ENCODE measurements at regions not wholly inside any gene's neighbourhood (a gene's known extent, or its start where the extent isn't known, plus 50 kb on each side); places are given as distances from the start of the nearest gene placed in this dataset.
A peak's percentile ranks its signal among the peaks of the same experiment; 100 is the strongest.

- peak; percentile 18 to 31 for DNase-seq (ENCODE audit: low read depth in 2 of 2)
Observed at GRCh38 chr10:77710759-77711682, 73.4 kb upstream of the KCNMA1 start.

GRCh38 chr10:77710081-77710551 is 72.5 kb upstream of the KCNMA1 start:
- no peak for DNase-seq (ENCODE audit: low read depth in 2 of 2)

- DNase-seq (ENCODE audit: low read depth in 2 of 2) = no peak
Observed at GRCh38 chr10:77707570-77707969, 70.0 kb upstream of the KCNMA1 start.

GRCh38 chr10:77702166-77702565 is 64.6 kb upstream of the KCNMA1 start:
- DNase-seq (ENCODE audit: low read depth in 2 of 2) = no peak

GRCh38 chr10:77700086-77700485 is 62.5 kb upstream of the KCNMA1 start:
- DNase-seq (ENCODE audit: low read depth in 2 of 2) = no peak

- no peak for DNase-seq (ENCODE audit: low read depth in 2 of 2)
Observed at GRCh38 chr10:77699080-77699645, 61.6 kb upstream of the KCNMA1 start.

- DNase-seq (ENCODE audit: low read depth in 2 of 2) = no peak
Observed at GRCh38 chr10:77698267-77698931, 60.8 kb upstream of the KCNMA1 start.

- no peak for DNase-seq (ENCODE audit: low read depth in 2 of 2)
Observed at GRCh38 chr10:77696584-77696983, 59.0 kb upstream of the KCNMA1 start.

- no peak for DNase-seq (ENCODE audit: low read depth in 2 of 2)
Observed at GRCh38 chr10:77695186-77695585, 57.6 kb upstream of the KCNMA1 start.

GRCh38 chr10:77692782-77693181 is 55.2 kb upstream of the KCNMA1 start:
- no peak for DNase-seq (ENCODE audit: low read depth in 2 of 2)

GRCh38 chr10:77689339-77689738 is 51.7 kb upstream of the KCNMA1 start:
- no peak for DNase-seq (ENCODE audit: low read depth in 2 of 2)

- no peak for DNase-seq (ENCODE audit: low read depth in 2 of 2)
Observed at GRCh38 chr10:77687621-77688020, 50.0 kb upstream of the KCNMA1 start.

Measured in activated CD8-positive, alpha-beta memory T cell treated with anti-CD3 and anti-CD28 coated beads for 4 hours (primary cell).